Keratinocyte (primary cell): ENCODE measurements at regions not wholly inside any gene's neighbourhood (a gene's known extent, or its start where the extent isn't known, plus 50 kb on each side); places are given as distances from the start of the nearest gene placed in this dataset.
"Not testable (repeated sequence)": the region's sequence is repeated elsewhere in the genome, so short reads cannot be mapped to it uniquely, and the experiment has no call there.

Experiments used
- DNase-seq: peaks from one replicate; pipeline ENCODE4 v3.0.0-alpha.2; 2011; ENCODE audit warnings: low read depth, missing footprints, low spot score
- FAIRE-seq: peaks from 2 replicates; lab custom pipeline; 2011; peaks lifted over from hg19 to GRCh38; lab: Jason Lieb, UNC
- H2AFZ ChIP-seq: 2 replicates; pipeline ENCODE4 v1.6.0; 2012; ENCODE audit warnings: low read length, control low read depth, inconsistent platforms; ENCODE audit not compliant: control insufficient read depth
- H3K27ac ChIP-seq: 2 replicates; pipeline ENCODE4 v1.5.1; 2011; ENCODE audit warnings: low read length; ENCODE audit not compliant: control insufficient read depth, insufficient read depth
- H3K27me3 ChIP-seq: 3 replicates; pipeline ENCODE4 v1.6.0; 2011; ENCODE audit warnings: low read length; ENCODE audit not compliant: control insufficient read depth, insufficient read depth; ENCODE audit errors: extremely low read depth
- H3K36me3 ChIP-seq, 2 experiments: 2 replicates in 1 of 2; 3 replicates in 1 of 2; pipeline ENCODE4 v1.5.1; 2011; ENCODE audit warnings: low read length in 2 of 2, mild to moderate bottlenecking in 1 of 2; ENCODE audit not compliant: control insufficient read depth in 2 of 2, insufficient read depth in 2 of 2; ENCODE audit errors: extremely low read depth in 1 of 2
- H3K4me1 ChIP-seq: 3 replicates; pipeline ENCODE4 v1.5.1; 2011; ENCODE audit warnings: low read length; ENCODE audit not compliant: control insufficient read depth, insufficient read depth; ENCODE audit errors: extremely low read depth
- H3K4me2 ChIP-seq: 3 replicates; pipeline ENCODE4 v1.6.0; 2011; ENCODE audit warnings: low read depth, low read length; ENCODE audit not compliant: control insufficient read depth, insufficient read depth; ENCODE audit errors: extremely low read depth
- H3K4me3 ChIP-seq, 3 experiments: fragments of 200-600 bp in 1 of 3; sonication (generic) in 1 of 3; 2 replicates in 2 of 3; 3 replicates in 1 of 3; pipeline ENCODE4 v1.5.1; 2011 to 2016; ENCODE audit warnings: low read length in 3 of 3, mild to moderate bottlenecking in 3 of 3, control low read depth in 2 of 3, inconsistent platforms in 1 of 3, low read depth in 1 of 3, mixed read lengths in 1 of 3, mixed run types in 1 of 3, moderate library complexity in 1 of 3; ENCODE audit not compliant: control insufficient read depth in 2 of 3, insufficient read depth in 2 of 3; ENCODE audit errors: extremely low read depth in 1 of 3
- H3K79me2 ChIP-seq: 2 replicates; pipeline ENCODE4 v1.6.0; 2012; ENCODE audit warnings: low read length; ENCODE audit not compliant: control insufficient read depth, insufficient read depth
- H3K9ac ChIP-seq: 3 replicates; pipeline ENCODE4 v1.6.0; 2011; ENCODE audit warnings: low read length; ENCODE audit not compliant: control insufficient read depth, insufficient read depth; ENCODE audit errors: extremely low read depth
- H3K9me1 ChIP-seq: 3 replicates; pipeline ENCODE4 v1.6.0; 2011; ENCODE audit warnings: low read length; ENCODE audit not compliant: control insufficient read depth, insufficient read depth; ENCODE audit errors: extremely low read depth
- H3K9me3 ChIP-seq: 2 replicates; pipeline ENCODE4 v1.5.1; 2012; ENCODE audit warnings: low read depth, low read length; ENCODE audit not compliant: control insufficient read depth
- H4K20me1 ChIP-seq: 3 replicates; pipeline ENCODE4 v1.6.0; 2011; ENCODE audit warnings: low read length; ENCODE audit not compliant: control insufficient read depth, insufficient read depth; ENCODE audit errors: extremely low read depth
- dilution Hi-C: fragments of 300-500 bp; cut with MboI; formaldehyde crosslinking; loops from one replicate; pipeline ENCODE4 v1.7.0; 2020; ENCODE audit warnings: low sequenced_read_pairs; ENCODE audit not compliant: extremely low pct_ligation_motif_present
- small RNA-seq, 3 experiments: library from RNA; depleted of rRNA; stranded (forward); fragments of <200 nt; gene quantifications; one replicate each; pipeline ENCODE3, GENCODE V24; 2012; ENCODE audit warnings: low read depth in 3 of 3, low replicate concordance in 1 of 3; ENCODE audit not compliant: insufficient read length in 3 of 3

- peak overlapping the region; percentile 60 for H3K27ac ChIP-seq
- H3K9ac ChIP-seq, H4K20me1 ChIP-seq, DNase-seq, H3K9me3 ChIP-seq, H3K4me1 ChIP-seq, H3K79me2 ChIP-seq, dilution Hi-C loops, H3K4me3 ChIP-seq, H3K36me3 ChIP-seq, H2AFZ ChIP-seq, H3K27me3 ChIP-seq, H3K9me1 ChIP-seq, H3K4me2 ChIP-seq: not testable (repeated sequence)
- peak; percentile 48 for FAIRE-seq
Measured at GRCh38 chr20:47836256-47836817, 51.1 kb upstream of the SULF2 start.

Small RNA genes in the stretch of these regions (small RNA-seq; reads per million reads assigned to genes)
- gene RNA5SP486 (0 to 18.3 (median 5.5) reads per million in 3 experiments), gene RNU7-144P (0 reads per million in 3 experiments), gene RNU7-92P (0 reads per million in 3 experiments)
